Right lobe of liver (tissue), 4 donors: ENCODE measurements at regions not wholly inside any gene's neighbourhood (a gene's known extent, or its start where the extent isn't known, plus 50 kb on each side); places are given as distances from the start of the nearest gene placed in this dataset.

Source experiments
- POLR2A ChIP-seq: fragments of 450-650 bp; IDR thresholded peaks from one replicate; pipeline ENCODE4 v1.6.1; 2017; ENCODE audit warnings: antibody characterized with exemption, mild to moderate bottlenecking
- TF ChIP-seq, protein P1 (sequence below), 4 donors: fragments of 200-600 bp in 3 of 4; fragments of 450-650 bp in 1 of 4; IDR thresholded peaks; one replicate each; pipeline versions ENCODE4 v1.5.1 to v1.8.0; 2016 to 2022; ENCODE audit warnings: antibody characterized with exemption in 4 of 4, mild to moderate bottlenecking in 2 of 4
- donor health status: DM: no; HTN: no; CAD: no.
- donor health status: DM: no; HTN: no; CAD: no.
- donor health status: DM: no; HTN: yes; CAD: no.

DNA sequence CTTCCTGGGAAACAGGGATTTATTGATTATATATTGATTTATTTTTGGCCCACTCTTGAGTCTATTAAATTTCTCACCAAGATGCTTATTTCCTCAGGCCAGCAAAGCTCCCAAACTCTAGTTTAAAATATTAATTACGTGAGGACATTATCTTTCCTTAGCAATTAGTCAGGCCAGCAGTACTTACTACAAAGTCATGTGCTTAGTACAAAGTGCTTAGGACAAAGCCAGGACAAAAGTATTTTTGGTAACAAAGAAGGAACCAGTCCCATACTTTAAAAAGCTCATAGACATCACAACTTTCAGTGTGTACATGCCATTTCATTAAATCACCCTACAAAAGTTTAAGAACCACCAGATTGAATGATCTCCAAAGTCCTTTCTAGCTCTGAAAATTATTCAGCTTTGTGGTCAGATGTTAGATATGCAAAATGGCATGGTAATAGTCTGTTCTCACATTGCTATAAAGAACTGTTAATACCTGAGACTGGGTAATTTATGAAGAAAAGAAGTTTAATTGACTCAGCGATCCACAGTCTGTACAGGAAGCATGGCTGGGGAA, 94.7 kb upstream of the PWP1 start:
- TF ChIP-seq, protein P1, sequence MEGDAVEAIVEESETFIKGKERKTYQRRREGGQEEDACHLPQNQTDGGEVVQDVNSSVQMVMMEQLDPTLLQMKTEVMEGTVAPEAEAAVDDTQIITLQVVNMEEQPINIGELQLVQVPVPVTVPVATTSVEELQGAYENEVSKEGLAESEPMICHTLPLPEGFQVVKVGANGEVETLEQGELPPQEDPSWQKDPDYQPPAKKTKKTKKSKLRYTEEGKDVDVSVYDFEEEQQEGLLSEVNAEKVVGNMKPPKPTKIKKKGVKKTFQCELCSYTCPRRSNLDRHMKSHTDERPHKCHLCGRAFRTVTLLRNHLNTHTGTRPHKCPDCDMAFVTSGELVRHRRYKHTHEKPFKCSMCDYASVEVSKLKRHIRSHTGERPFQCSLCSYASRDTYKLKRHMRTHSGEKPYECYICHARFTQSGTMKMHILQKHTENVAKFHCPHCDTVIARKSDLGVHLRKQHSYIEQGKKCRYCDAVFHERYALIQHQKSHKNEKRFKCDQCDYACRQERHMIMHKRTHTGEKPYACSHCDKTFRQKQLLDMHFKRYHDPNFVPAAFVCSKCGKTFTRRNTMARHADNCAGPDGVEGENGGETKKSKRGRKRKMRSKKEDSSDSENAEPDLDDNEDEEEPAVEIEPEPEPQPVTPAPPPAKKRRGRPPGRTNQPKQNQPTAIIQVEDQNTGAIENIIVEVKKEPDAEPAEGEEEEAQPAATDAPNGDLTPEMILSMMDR (IDR thresholded peaks at IDR 0.05), result no peak
- no peak for TF ChIP-seq POLR2A
